HG02970 (cell line): ENCODE measurements at regions not wholly inside any gene's neighbourhood (a gene's known extent, or its start where the extent isn't known, plus 50 kb on each side); places are given as distances from the start of the nearest gene placed in this dataset.

Experiments used
- ATAC-seq: cut with Tn5 transposase; IDR thresholded peaks from one replicate; pipeline ENCODE4 v1.9.1; 2021; ENCODE audit warnings: mild to moderate bottlenecking, moderate library complexity, moderate number of reproducible peaks; ENCODE audit not compliant: unreplicated experiment, low FRiP score

DNA sequence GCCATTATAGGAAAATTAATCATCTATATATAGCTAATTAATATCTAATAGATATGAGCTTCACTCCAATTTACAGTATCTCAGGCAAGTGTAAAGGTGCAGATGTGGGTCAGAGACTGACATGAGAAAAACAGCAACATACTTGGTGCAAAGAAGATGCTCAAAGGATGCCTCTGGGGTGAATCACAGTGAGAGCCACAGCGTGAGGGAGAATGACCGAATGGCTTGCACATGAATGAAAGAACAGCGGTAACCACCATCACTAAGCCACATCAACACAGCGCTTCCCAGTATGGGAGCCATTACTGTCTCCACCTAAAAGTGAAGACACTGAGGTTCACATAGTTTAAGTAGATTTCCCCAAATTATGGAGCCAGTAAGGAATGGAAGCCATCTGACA, 423.4 kb upstream of the ID2 start:
- ATAC-seq: no peak

- ATAC-seq: no peak
Measured at GRCh38 chr2:8259106-8259840, 422.6 kb upstream of the ID2 start.

DNA sequence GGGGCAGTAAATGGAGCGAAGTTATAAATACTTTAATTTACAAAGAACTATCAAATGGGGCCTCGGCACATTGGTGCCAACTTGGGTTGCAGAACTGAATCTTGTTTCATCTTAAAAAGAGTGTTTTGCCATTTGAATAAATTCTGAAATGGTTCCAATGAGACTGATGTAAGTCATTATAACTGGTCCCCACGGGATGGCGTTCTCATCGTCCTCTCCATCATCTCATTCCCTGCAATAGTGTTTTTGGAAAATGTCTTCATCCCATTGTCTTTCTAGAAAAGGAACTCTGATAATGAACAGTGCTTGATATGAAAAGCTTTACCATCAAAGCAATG, 422.0 kb upstream of the ID2 start:
- ATAC-seq: no peak

DNA sequence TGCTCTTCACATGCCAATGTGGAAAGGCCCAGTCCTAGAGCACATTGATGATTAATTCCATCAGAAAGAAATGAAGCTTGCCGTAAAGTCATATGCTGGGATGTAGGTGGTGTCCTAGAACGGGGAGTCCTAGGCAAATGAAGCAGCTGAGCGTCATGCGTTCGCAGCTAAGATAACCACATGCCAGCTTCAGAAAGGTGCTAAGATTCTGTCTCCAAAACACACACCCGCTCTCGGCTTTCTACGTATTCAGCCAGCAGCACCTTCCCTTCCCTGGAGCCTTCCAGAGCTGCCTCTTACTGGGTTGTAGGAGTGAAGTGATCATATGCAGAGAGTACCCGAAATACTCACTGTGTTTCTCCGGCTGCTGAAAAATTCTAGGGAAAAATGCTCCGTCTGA, 421.6 kb upstream of the ID2 start:
- ATAC-seq: no peak

DNA sequence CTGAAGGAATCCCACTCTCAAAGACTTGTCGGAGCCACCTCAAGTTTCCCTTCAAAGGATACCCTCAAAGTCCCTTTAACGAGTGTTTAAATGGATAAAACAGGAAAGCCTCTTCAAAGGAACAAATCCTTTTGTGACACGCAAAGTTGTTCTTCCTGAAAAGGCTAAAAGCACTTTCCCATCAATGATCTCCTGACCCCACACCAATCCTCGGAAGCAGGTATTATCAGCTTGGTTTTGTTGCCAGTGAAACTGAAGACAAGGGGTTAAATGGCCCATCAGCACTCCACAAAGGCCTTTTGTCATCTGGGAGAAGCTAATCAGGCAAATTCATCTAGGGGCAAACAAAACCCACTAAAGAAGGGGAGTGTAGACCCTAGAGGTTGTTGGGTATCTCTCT, 418.0 kb upstream of the ID2 start:
- no peak for ATAC-seq

DNA sequence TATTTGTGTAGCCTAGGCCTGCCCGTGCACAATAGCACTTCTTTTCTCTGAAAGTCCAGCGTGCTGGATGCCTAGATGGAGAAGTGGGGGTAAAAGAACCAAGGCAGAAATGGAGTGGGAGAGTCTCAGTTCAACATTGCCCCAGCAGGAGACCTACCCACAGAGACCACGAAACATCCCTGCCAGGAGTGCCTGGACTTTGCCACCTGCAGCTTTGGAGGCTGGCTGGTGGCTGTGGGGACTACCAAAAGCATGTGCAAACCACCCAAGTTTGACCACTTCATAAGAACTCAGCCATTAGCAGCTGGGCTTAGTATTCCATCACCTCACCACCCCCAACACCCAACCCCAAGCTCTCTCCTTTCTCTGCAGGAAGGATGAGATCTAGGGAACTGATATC, 416.9 kb upstream of the ID2 start:
- no peak for ATAC-seq

DNA sequence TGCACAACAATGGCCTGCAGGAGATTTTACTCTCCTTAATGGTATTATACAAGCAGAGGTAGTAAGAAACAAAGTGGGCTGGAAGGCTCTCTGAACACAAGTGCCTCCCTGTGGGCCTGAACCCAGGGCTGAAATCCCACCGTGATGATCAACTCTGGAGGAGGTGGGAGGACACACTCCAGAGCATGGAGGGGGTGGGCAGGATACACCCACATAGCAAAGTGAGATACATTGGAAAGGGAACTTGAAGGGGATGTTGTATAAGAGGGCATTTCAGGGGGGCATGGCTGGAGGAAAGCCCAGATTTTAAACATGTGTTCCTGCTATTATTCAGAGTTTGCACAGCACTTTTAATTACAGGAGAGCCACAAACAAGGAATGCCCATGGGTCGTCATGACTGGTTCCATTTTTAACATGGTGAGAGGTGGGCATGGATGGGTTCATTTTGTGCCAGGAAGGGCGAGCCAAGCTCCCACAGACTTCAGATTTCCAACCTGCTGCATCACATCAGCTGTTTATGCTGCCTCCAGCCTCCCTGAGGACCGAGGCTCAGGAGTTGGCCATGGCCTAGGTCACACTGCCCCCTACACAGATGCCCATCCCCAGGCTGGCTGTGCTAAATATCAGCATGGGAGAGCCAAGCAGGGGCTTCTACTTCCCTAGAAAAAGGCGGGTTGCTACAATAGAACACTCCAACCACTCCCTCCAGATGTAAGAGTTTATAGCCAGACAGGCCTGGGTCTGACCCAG, 416.2 kb upstream of the ID2 start:
- no peak for ATAC-seq

GRCh38 chr2:8266563-8266962, 415.3 kb upstream of the ID2 start:
- no peak for ATAC-seq

DNA sequence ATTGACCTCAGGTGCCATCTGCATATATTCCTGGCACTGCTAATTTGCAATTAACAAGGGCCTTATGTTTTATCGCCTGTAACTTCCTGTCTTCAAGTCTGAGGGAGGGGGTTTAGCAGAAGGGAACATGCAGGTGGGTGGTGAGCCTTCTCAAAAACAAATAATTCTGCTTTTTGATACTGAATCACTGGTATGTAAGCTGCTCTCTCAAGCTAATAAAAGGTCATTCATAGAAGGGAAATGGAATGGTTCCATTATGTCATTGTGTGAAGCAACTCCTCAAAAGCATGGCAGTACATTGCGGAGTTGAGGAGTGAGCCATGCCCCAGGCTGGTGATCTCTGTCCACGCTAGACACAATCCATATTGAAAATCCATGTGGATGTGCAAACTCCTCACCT, 414.8 kb upstream of the ID2 start:
- no peak for ATAC-seq

GRCh38 chr2:8267721-8268120, 414.1 kb upstream of the ID2 start:
- ATAC-seq: no peak

GRCh38 chr2:8268172-8268783, 413.6 kb upstream of the ID2 start:
- no peak for ATAC-seq

- ATAC-seq: no peak
Measured at GRCh38 chr2:8270699-8271098, 411.2 kb upstream of the ID2 start.

DNA sequence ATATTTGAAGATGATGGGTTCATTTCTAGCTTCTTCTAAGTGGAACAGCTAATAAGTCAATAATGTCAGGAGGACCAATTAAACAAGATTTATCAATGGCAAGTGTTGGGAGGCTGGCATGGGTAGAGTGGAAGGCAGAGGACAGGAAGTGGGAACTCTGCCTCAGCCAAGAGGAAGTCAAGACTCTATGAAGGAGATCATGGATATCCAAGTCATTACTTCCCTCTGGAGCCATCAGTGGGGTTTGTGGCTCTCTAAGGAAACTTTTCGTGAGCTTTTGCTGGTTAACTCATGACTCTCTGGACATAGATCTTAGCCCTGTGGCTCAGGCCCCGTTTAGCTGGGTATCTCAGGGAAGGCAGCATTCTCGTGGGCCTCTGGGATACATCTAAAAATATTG, 410.4 kb upstream of the ID2 start:
- ATAC-seq: no peak

- ATAC-seq: no peak
Measured at GRCh38 chr2:8276026-8276425, 405.8 kb upstream of the ID2 start.

GRCh38 chr2:8277921-8278571, 403.8 kb upstream of the ID2 start:
- ATAC-seq: no peak

- no peak for ATAC-seq
Measured at GRCh38 chr2:8278709-8279354, 403.0 kb upstream of the ID2 start.

DNA sequence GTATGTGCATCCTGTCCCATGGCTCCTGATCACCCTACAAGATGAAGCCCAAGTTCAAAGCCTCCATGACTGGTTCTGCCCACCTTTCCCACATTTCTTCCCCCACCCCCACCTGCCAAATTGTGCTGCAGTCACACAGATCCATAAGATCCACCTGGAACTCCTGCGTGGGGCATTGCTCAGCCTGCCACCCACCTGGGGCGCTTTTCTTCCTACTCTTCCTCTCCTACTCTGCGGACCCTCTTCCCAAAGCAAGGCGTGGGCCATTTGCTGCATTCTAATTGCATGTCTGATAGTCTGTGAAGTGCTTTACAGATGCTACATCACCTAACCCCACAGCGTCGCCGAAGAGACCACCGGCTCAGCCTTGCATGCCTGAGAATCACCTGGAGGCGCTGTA, 402.4 kb upstream of the ID2 start:
- no peak for ATAC-seq

- no peak for ATAC-seq
Measured at GRCh38 chr2:8281234-8281633, 400.6 kb upstream of the ID2 start.

DNA sequence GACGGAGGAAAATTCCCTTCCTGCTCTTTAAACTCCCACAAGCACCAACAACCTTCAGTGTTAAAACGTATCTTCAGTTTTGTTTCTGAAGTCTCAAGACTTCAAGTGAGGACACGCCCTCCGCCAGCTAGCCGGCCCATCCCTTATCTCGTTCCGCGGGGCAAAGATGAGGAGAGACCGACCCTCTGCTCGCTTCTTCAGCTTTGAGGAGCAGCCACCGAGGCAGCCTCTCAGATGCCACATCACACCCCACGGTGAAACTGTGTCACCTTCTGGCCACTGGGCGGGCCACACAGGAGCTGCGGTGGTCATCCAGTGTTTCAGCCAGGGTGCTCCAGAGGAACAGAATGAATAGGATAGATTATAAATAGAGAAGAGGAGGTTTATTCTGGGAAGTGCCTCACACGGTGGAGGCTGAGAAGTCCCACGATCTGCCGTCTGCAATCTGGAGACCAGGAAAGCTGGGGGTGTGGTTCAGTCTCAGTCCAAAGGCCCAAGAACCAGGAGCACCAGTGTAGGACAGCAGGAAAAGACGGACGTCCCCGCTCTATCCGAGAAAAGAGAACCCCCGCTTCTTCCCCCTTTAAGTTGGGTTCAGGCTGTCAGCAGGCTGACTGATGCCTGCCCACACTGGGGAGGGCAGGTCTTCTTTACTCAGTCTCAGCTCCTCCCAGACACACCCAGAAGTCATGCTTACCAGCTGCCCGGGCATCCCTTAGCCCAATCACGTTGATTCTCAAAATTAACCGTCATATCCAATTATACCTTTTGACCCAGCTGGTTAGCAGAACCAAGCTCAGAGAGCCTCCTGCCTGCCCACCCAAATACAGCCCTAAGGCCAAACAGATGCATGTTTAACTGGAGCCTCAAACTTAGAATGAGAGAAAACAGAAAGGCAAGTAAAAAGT, 399.7 kb upstream of the ID2 start:
- ATAC-seq: no peak

DNA sequence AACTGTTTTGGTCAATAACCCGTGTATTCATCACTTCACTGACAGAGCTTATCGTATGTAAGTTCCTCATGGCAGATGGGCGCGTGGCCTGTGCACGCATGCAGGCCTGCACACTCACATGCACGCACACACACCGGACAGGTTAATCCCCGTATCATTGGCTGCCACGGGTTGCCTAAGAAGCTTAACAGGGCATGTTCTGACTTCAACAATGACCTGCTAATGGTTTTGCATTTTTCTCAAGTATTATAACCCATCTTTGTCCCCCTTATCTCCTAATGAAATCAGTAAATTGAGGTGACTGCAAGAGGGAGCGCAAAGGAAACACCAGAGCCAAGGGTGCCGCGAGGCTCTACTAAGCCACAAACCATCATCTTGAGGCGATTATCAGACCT, 399.0 kb upstream of the ID2 start:
- no peak for ATAC-seq
